OCI-LY3 (cell line): ENCODE measurements at regions not wholly inside any gene's neighbourhood (a gene's known extent, or its start where the extent isn't known, plus 50 kb on each side); places are given as distances from the start of the nearest gene placed in this dataset.

Experiments
- H2AFZ ChIP-seq: fragments of 200-600, 300-600 bp; shearing (Covaris generic); 2 replicates; pipeline ENCODE4 v1.6.0; 2014; ENCODE audit warnings: antibody characterized with exemption, low read depth, low read length
- H3K27ac ChIP-seq: fragments of 200-600, 300-600 bp; sonication (generic); 2 replicates; pipeline ENCODE4 v1.5.1; 2014; ENCODE audit warnings: mild to moderate bottlenecking, low read length, moderate library complexity, mixed read lengths
- H3K27me3 ChIP-seq: fragments of 200-600, 300-600 bp; sonication (generic); 2 replicates; pipeline ENCODE4 v1.6.1; 2014; ENCODE audit warnings: low read depth, low read length, mixed read lengths
- H3K36me3 ChIP-seq: fragments of 200-600, 300-600 bp; sonication (generic); replicated peaks from 2 replicates; pipeline ENCODE3; 2014; ENCODE audit warnings: low read depth, low read length, mixed read lengths
- H3K4me1 ChIP-seq: fragments of 300-600, 200-600 bp; sonication (generic); 2 replicates; pipeline ENCODE4 v1.6.1; 2014; ENCODE audit warnings: low read length, mixed read lengths
- H3K4me2 ChIP-seq: fragments of 200-600, 300-600 bp; sonication (generic); 2 replicates; pipeline ENCODE4 v1.6.1; 2014; ENCODE audit warnings: low read length, mixed read lengths
- H3K4me3 ChIP-seq: fragments of 300-600, 200-600 bp; sonication (generic); 2 replicates; pipeline ENCODE4 v1.5.1; 2014; ENCODE audit warnings: antibody characterized with exemption, mild to moderate bottlenecking, low read length, moderate library complexity
- H3K79me2 ChIP-seq: fragments of 300-600, 200-600 bp; shearing (Covaris generic); 2 replicates; pipeline ENCODE4 v1.6.1; 2014; ENCODE audit warnings: mild to moderate bottlenecking, low read length, mixed read lengths
- H3K9ac ChIP-seq: fragments of 300-600, 200-600 bp; shearing (Covaris generic); 2 replicates; pipeline ENCODE4 v1.6.0; 2014; ENCODE audit warnings: mild to moderate bottlenecking, low read length, moderate library complexity
- H3K9me3 ChIP-seq: fragments of 200-600, 300-600 bp; shearing (Covaris generic); 2 replicates; pipeline ENCODE4 v1.6.1; 2014; ENCODE audit warnings: low read length, mixed read lengths; ENCODE audit not compliant: insufficient read depth
- H4K20me1 ChIP-seq: fragments of 200-600, 300-600 bp; sonication (generic); 2 replicates; pipeline ENCODE4 v1.6.1; 2016; ENCODE audit warnings: low read length, mixed read lengths; ENCODE audit not compliant: insufficient read depth
- CTCF ChIP-seq: fragments of 200-600, 300-600 bp; sonication (generic); IDR thresholded peaks from 2 replicates; pipeline ENCODE4 v1.5.1; 2014; ENCODE audit warnings: antibody characterized with exemption, low read length, low read depth
- EZH2phosphoT487 ChIP-seq: fragments of 200-600 bp; shearing (Covaris generic); IDR thresholded peaks from 2 replicates; pipeline ENCODE4 v1.6.1; 2018; ENCODE audit warnings: antibody characterized with exemption, mixed run types, low read depth

GRCh38 chr4:187317799-187318198 is 594.1 kb upstream of the FAT1 start:
- Histone ChIP-seq H3K36me3 (no peaks in the 10 kb centered on the region), H3K27me3 (no peaks in the 10 kb centered on the region), H3K9me3 (no peaks in the 10 kb centered on the region), H3K79me2 (no peaks in the 10 kb centered on the region), H4K20me1 (no peaks in the 10 kb centered on the region), H3K9ac (no peak overlapping the region), H3K4me2 (no peak overlapping the region), H3K4me1 (no peaks in the 10 kb centered on the region), H3K27ac (no peak overlapping the region), H2AFZ (no peak overlapping the region), H3K4me3 (no peak overlapping the region)
- TF ChIP-seq CTCF (no peak), EZH2phosphoT487 (no peak)

GRCh38 chr4:187321711-187322110 is 598.1 kb upstream of the FAT1 start:
- TF ChIP-seq CTCF (no peak), EZH2phosphoT487 (no peak)

GRCh38 chr4:187332141-187332540 is 608.5 kb upstream of the FAT1 start:
- Histone ChIP-seq H3K9me3 (no peaks in the 10 kb centered on the region), H3K27me3 (no peaks in the 10 kb centered on the region), H3K27ac (no peak overlapping the region), H3K79me2 (no peaks in the 10 kb centered on the region), H2AFZ (no peak overlapping the region), H3K4me3 (no peak overlapping the region), H3K4me1 (no peaks in the 10 kb centered on the region), H3K9ac (no peak overlapping the region), H3K4me2 (no peak overlapping the region), H4K20me1 (no peaks in the 10 kb centered on the region), H3K36me3 (no peaks in the 10 kb centered on the region)
- no peak for TF ChIP-seq CTCF
- no peak for TF ChIP-seq EZH2phosphoT487

More at GRCh38 chr4:187321711-187322110, 598.1 kb upstream of the FAT1 start:
- Histone ChIP-seq H4K20me1 (no peaks in the 10 kb centered on the region), H3K4me2 (no peak overlapping the region), H3K9me3 (no peaks in the 10 kb centered on the region), H3K4me3 (no peak overlapping the region), H3K27me3 (no peaks in the 10 kb centered on the region), H2AFZ (no peak overlapping the region), H3K4me1 (no peaks in the 10 kb centered on the region), H3K27ac (no peak overlapping the region), H3K9ac (no peak overlapping the region), H3K36me3 (no peaks in the 10 kb centered on the region), H3K79me2 (no peaks in the 10 kb centered on the region)

GRCh38 chr4:187333151-187333550 is 609.5 kb upstream of the FAT1 start:
- H3K4me2 ChIP-seq = no peak overlapping the region
- no peak overlapping the region for H3K27ac ChIP-seq
- H3K36me3 ChIP-seq = no peaks in the 10 kb centered on the region
- no peaks in the 10 kb centered on the region for H3K4me1 ChIP-seq
- H3K79me2 ChIP-seq = no peaks in the 10 kb centered on the region
- no peak for TF ChIP-seq EZH2phosphoT487
- no peak for TF ChIP-seq CTCF
- no peaks in the 10 kb centered on the region for H3K27me3 ChIP-seq
- H3K4me3 ChIP-seq = no peak overlapping the region
- no peaks in the 10 kb centered on the region for H3K9me3 ChIP-seq
- H4K20me1 ChIP-seq = no peaks in the 10 kb centered on the region
- H2AFZ ChIP-seq = no peak overlapping the region
- H3K9ac ChIP-seq = no peak overlapping the region
